DMS79 treated with DMSO at 0.1 percent for 48 hours (cell line): ENCODE measurements at regions not wholly inside any gene's neighbourhood (a gene's known extent, or its start where the extent isn't known, plus 50 kb on each side); places are given as distances from the start of the nearest gene placed in this dataset.
"Not testable (repeated sequence)": the region's sequence is repeated elsewhere in the genome, so short reads cannot be mapped to it uniquely, and the experiment has no call there.

ENCODE experiments used
- DNase-seq: peaks from one replicate; lab custom pipeline; 2025; lab: John Stamatoyannopoulos, UW

GRCh38 chr18:77373730-77374445, 124.2 kb downstream of the GALR1 start:
- DNase-seq = no peak

- DNase-seq = no peak
Observed at GRCh38 chr18:77374446-77374805, 124.8 kb downstream of the GALR1 start.

- DNase-seq = peak; percentile 65
Observed at GRCh38 chr18:77376043-77376732, 126.5 kb downstream of the GALR1 start.

- no peak for DNase-seq
Observed at GRCh38 chr18:77376733-77377094, 127.1 kb downstream of the GALR1 start.

- no peak for DNase-seq
Observed at GRCh38 chr18:77377813-77378212, 128.2 kb downstream of the GALR1 start.

- DNase-seq = no peak
Observed at GRCh38 chr18:77379976-77380509, 130.4 kb downstream of the GALR1 start.

- no peak for DNase-seq
Observed at GRCh38 chr18:77380695-77381094, 131.0 kb downstream of the GALR1 start.

- DNase-seq = no peak
Observed at GRCh38 chr18:77392321-77392720, 142.7 kb downstream of the GALR1 start.

GRCh38 chr18:77393519-77393918, 143.9 kb downstream of the GALR1 start:
- no peak for DNase-seq

GRCh38 chr18:77395953-77396352, 146.3 kb downstream of the GALR1 start:
- no peak for DNase-seq

- DNase-seq = no peak
Observed at GRCh38 chr18:77397056-77397455, 147.4 kb downstream of the GALR1 start.

- no peak for DNase-seq
Observed at GRCh38 chr18:77397617-77398016, 148.0 kb downstream of the GALR1 start.

- no peak for DNase-seq
Observed at GRCh38 chr18:77400561-77400960, 150.9 kb downstream of the GALR1 start.

- DNase-seq = no peak
Observed at GRCh38 chr18:77401173-77401572, 151.5 kb downstream of the GALR1 start.

GRCh38 chr18:77403969-77404535, 154.4 kb downstream of the GALR1 start:
- no peak for DNase-seq

- DNase-seq = no peak
Observed at GRCh38 chr18:77405096-77405495, 155.4 kb downstream of the GALR1 start.

GRCh38 chr18:77407733-77408132, 158.1 kb downstream of the GALR1 start:
- no peak for DNase-seq

GRCh38 chr18:77421546-77421945, 171.9 kb downstream of the GALR1 start:
- DNase-seq = not testable (repeated sequence)

GRCh38 chr18:77422974-77423867, 173.6 kb downstream of the GALR1 start:
- peak; percentile 16 for DNase-seq

GRCh38 chr18:77433076-77433475, 183.4 kb downstream of the GALR1 start:
- DNase-seq = no peak

GRCh38 chr18:77439888-77440287, 190.2 kb downstream of the GALR1 start:
- DNase-seq = no peak

- no peak for DNase-seq
Observed at GRCh38 chr18:77442393-77442792, 192.7 kb downstream of the GALR1 start.
